Stimulated activated CD4-positive, alpha-beta T cell treated with anti-CD3 and anti-CD28 coated beads, Interleukin-15, amount 100 ng/mL, for 24 hours (primary cell): ENCODE measurements at regions not wholly inside any gene's neighbourhood (a gene's known extent, or its start where the extent isn't known, plus 50 kb on each side); places are given as distances from the start of the nearest gene placed in this dataset.
"Not testable (repeated sequence)": the region's sequence is repeated elsewhere in the genome, so short reads cannot be mapped to it uniquely, and the experiment has no call there.

Experiments
- DNase-seq: peaks from one replicate; pipeline ENCODE4 v3.0.0-alpha.2; 2020

DNA sequence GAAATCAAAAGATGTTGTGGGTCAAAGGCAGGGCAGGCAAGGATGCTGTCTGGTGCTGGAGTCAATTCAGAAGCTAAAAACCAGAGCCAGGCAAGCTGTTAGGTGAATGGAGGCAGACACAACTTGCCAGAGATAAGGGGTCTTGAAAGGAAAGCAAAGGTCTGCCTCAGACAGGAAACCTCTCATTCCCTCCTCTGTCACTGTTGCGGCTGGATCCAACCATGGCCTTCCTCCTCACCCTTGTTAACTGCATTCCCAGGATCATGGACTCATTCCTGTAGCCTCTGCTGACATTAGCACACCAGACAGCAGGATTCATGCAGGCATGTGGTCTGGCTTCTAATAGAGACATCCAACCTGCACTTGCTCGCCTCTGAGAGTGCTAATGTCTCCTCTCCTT is 186.7 kb upstream of the HS3ST3A1 start:
- DNase-seq, result no peak

DNA sequence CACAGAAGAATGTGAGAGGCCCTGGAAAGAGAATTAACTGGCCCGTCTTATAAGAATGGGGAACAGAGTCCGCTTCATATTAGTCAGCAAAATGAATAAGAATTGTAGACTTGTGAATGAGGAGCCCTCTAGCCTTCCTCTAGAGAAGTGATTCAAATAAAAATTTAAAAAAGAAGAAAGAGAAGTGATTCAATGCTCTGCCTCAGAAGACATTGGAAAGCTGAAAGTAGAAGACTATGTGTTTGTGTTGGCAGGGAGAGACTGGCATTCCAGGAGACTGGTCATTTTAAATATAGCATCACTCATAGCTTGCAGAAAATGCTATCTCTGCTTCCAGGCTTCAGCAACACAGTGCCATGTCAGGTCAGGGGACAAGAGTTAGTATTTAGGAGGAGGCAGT is 190.6 kb upstream of the HS3ST3A1 start:
- no peak for DNase-seq

DNA sequence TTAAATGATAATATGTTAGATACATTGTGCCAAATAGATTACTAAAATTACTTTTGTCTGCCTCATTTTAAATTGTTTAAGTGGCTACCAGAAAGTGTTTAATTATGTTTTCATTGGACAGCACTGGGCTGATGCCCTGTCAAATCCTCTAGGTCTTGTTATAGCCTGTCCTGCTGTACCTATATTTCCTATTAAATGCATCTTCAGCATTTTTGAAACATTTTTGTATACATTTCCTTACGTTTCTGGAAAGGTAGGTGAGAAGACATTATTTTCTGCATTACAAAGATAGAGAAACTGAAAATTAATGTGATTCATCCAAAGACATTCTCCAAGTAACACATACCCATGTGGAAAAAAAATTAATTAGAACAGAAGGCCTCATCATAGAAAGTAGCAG is 192.2 kb upstream of the HS3ST3A1 start:
- no peak for DNase-seq

DNA sequence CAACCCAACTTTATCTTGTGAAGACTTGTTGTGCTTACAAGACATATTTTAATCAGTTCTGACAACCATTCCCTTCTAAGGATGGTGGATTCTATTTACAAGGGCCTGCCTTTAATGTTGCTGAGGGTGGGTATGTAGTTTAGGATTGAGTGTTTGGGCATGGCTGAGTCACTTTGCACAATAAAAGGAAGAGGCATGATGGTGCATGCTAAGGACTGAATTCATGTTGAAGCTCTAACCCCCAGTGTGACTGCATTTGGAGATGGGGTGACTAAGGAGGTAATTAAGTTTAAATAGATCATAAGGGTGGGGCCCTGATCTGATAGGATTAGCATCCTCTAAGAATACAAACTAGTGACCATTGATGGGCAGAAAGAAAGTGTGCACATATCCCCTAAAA is 196.1 kb upstream of the HS3ST3A1 start:
- no peak for DNase-seq

DNA sequence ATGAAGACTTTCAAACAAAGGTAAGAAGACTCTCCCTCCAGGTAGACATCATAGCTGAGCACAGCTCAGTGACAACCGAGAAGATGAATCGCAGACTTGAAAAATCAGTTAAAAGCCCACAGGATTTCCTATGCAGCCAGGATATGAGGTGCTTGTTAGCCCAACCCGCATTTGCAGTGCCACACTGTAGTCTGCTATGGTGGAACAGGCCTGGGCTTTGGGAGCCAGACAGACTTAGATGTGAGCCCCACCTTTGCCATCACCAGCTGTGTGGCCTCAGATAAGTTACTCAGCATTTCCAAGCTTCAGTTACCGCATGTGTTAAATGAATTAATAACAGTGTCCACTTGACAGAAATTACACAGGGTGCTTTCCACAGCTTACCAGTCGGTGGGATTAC is 204.4 kb upstream of the HS3ST3A1 start:
- DNase-seq, result no peak

- DNase-seq, result no peak
Measured at GRCh38 chr17:13807103-13807502, 205.4 kb upstream of the HS3ST3A1 start.

DNA sequence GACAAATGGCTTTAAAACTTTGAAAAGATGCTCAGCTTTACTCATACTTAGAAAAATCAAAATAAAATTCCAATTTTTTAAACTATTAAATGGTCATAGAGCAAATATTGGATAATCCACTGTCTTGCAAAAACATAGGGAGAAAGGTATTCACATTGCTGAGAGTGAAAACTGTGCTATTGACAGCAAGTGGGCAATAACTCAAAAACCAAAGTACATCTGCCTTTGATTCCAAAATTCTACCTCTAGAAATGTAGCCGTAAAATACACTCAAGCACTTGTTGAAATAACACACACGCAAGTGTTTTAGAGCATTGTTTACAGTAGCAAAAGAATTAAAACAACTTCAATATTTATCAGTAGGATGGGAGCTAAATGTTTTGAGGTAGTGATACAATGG is 210.6 kb upstream of the HS3ST3A1 start:
- no peak for DNase-seq

GRCh38 chr17:13813347-13814240 is 211.9 kb upstream of the HS3ST3A1 start:
- DNase-seq, result no peak

- DNase-seq, result no peak
Measured at GRCh38 chr17:13822700-13823099, 221.0 kb upstream of the HS3ST3A1 start.

GRCh38 chr17:13825526-13826040 is 223.9 kb upstream of the HS3ST3A1 start:
- DNase-seq, result no peak

DNA sequence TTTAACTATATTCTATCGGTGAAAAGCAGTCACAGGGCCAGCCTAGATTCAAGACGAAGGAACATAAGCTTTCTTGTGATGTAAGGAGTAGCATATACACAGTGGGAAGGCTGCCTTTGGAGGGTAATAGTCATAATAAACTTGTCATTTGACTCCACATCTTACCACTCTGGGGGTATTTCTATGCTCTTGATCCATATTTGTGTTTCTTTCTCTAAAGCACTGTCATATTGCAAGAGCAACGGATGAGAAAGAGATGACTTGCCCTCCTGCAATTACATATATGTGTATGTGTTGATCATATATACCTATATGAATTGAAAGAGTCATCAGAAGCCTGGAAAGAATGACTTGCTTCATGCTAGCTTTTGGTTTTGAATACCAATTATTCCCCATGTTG is 225.4 kb upstream of the HS3ST3A1 start:
- DNase-seq, result no peak

- no peak for DNase-seq
Measured at GRCh38 chr17:13833921-13834320, 232.2 kb upstream of the HS3ST3A1 start.

DNA sequence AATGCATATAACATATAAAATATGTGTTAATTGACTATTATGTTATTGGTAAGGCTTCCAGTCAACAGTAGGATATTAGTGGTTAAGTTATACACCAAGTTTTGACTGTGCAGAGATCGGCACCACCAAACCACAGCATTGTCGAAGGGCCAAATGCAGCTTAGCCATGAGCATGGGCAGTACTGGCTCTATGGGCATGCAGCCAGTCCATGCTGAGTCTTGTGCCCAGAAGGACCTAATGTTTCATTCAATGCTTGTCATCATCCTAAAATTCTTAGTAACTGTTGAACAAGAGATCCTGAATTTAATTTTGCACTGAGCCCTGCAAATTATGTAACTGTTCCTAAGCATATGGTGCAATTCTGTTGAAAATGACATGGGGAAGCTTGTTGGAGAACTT is 233.4 kb upstream of the HS3ST3A1 start:
- DNase-seq, result no peak

- DNase-seq, result no peak
Measured at GRCh38 chr17:13837417-13837816, 231.9 kb upstream of the COX10 start.

- no peak for DNase-seq
Measured at GRCh38 chr17:13840254-13840653, 229.1 kb upstream of the COX10 start.

- DNase-seq, result no peak
Measured at GRCh38 chr17:13843862-13844635, 225.3 kb upstream of the COX10 start.

- DNase-seq, result no peak
Measured at GRCh38 chr17:13851889-13852288, 217.4 kb upstream of the COX10 start.

DNA sequence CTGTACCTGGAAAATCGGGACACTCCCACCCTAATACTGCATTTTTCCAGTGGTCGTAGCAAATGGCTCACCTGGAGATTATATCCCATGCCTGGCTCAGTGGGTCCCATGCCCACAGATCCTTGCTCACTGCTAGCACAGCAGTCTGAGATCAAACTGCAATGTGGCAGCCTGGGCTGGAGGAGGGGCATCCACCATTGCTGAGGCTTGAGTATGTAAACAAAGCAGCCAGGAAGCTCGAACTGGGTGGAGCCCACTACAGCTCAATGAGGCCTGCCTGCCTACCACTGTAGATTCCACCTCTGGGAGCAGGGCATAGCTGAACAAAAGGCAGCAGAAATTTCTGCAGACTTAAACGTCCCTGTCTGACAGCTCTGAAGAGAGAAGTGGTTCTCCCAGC is 213.6 kb upstream of the COX10 start:
- not testable (repeated sequence) for DNase-seq

DNA sequence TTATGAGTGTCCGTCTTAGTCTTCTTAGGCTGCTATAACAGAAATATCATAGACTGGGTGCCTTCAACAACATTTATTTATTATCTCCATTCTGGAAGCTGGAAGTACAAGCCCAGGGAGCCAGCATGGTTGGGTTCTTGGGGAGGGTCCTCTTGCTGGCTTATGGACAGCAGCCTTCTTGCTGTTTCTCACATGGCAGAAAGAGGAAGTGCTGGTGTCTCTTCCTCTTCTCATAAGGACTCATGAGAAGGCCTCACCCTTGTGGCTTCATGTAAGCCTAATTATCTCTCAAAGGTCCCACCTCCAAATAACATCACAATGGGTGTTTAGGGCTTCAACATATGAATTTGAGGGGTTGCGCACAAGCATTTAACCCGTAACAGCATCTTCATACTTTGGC is 207.0 kb upstream of the COX10 start:
- no peak for DNase-seq

- DNase-seq, result no peak
Measured at GRCh38 chr17:13863436-13863835, 205.9 kb upstream of the COX10 start.

DNA sequence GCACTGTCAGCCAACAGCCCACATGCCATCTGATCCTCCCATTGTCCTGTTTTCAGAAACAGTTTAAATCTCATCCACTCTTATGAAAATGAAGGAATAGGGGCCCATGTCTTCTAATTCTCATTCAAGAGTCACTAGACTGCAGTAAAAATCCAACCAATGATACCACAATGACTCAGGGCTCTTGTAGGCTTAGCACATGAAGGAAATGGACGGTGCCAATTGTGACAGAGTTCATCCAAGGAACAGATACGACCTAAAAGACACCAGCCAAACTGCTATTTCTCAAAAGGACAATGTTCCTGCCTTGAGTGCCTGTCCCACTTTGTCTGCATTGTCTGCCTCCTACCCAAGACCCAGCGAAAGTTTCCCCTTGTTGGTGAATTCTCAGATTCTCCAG is 204.8 kb upstream of the COX10 start:
- DNase-seq, result no peak

DNA sequence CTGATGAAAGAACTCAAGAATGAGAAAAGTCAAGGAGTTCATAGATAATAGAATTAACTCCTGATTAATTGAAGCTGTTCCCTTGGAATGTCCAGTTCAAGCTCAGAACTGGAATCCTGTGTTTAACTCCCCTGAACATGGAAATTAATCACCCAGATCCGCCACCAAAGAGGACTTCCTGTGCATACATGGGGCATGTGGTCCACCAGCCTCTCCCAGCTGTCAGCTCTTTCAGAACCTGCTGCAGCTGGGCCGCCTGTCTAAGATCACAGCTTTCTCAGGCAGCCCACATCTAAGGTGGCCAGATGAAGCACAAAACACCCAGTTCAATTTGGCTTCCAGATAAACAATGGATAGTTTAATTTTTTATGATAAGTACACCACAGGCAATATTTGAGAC is 203.7 kb upstream of the COX10 start:
- no peak for DNase-seq

DNA sequence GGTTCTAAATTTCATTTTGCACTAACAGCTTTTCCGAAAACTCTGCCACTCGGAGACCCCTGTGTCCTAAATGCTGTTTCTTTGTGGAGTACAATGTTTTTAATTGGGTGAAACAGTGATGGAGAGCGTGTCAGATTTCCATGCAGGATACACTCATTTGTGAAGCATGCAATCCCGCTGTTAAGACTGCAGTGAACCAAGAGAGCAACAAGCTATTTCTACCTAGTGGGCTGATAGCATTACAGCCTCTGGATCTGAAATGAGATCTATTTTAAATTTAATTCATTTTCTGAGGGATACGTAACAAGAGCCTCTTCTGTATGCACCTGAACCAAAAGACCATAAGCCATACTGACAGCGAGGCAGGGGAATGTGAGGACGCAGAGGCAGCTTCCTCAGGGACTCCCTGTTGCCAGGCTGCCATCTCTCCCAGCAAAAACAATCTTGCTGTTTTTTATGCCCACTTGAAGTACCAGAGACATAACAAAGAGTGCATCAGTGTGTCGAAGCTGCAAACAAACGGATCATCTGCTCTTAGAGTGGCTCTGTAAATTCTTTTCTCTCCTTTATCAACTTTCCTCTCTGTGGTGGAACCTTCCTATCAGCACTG is 199.9 kb upstream of the COX10 start:
- no peak for DNase-seq

GRCh38 chr17:13871261-13871660 is 198.0 kb upstream of the COX10 start:
- no peak for DNase-seq
